ENCODE measurements at regions not wholly inside any gene's neighbourhood (a gene's known extent, or its start where the extent isn't known, plus 50 kb on each side); places are given as distances from the start of the nearest gene placed in this dataset.
"Not testable (repeated sequence)": the region's sequence is repeated elsewhere in the genome, so short reads cannot be mapped to it uniquely, and the experiment has no call there.

GRCh38 chr9:105006514-105006913 is 78.6 kb upstream of the ABCA1 start:
- no peaks in the 10 kb centered on the region for H4K20me1 ChIP-seq (ENCODE audit: insufficient read depth, poor library complexity, severe bottlenecking)
- H3K27me3 ChIP-seq: no peaks in the 10 kb centered on the region
- 89% methylated on average over 2 of the region's 2 CpGs for WGBS (ENCODE audit: low lambda C conversion rate, missing lambda C conversion rate)
- DNase-seq (ENCODE audit: low spot score): no peak
- no peaks in the 10 kb centered on the region for H3K9me2 ChIP-seq (replicated peaks; ENCODE audit: insufficient read depth)
- no peaks in the 10 kb centered on the region for H3K9me3 ChIP-seq (ENCODE audit: low read depth)
- H2AFZ ChIP-seq: no peak overlapping the region
- no peak for TF ChIP-seq EZH2 (IDR thresholded peaks at IDR 0.05; ENCODE audit: borderline replicate concordance)
- no peak for TF ChIP-seq CTCF (IDR thresholded peaks at IDR 0.05; ENCODE audit: poor library complexity)
- no peak overlapping the region for H3K4me3 ChIP-seq
- peaks cover 5% of the 10 kb centered on the region for H3K4me1 ChIP-seq (ENCODE audit: insufficient read depth)
- H3K36me3 ChIP-seq (replicated peaks; ENCODE audit: insufficient read depth, low read depth): no peaks in the 10 kb centered on the region
- no peak overlapping the region for H3K27ac ChIP-seq
- H3K79me2 ChIP-seq: no peaks in the 10 kb centered on the region
- H3K4me2 ChIP-seq: no peak overlapping the region

- Histone ChIP-seq H3K9me3 (ENCODE audit: low read depth) (no peaks in the 10 kb centered on the region), H3K4me2 (no peak overlapping the region), H3K79me2 (no peaks in the 10 kb centered on the region), H2AFZ (no peak overlapping the region), H3K27ac (no peak overlapping the region), H3K4me3 (no peak overlapping the region), H3K27me3 (no peaks in the 10 kb centered on the region), H3K4me1 (ENCODE audit: insufficient read depth) (peaks cover 5% of the 10 kb centered on the region), H3K36me3 (replicated peaks; ENCODE audit: insufficient read depth, low read depth) (no peaks in the 10 kb centered on the region), H4K20me1 (ENCODE audit: insufficient read depth, poor library complexity, severe bottlenecking) (no peaks in the 10 kb centered on the region), H3K9me2 (replicated peaks; ENCODE audit: insufficient read depth) (no peaks in the 10 kb centered on the region)
- WGBS (ENCODE audit: low lambda C conversion rate, missing lambda C conversion rate): 44% methylated on average over 2 of the region's 2 CpGs
- TF ChIP-seq EZH2 (IDR thresholded peaks at IDR 0.05; ENCODE audit: borderline replicate concordance) (no peak), EZH2phosphoT487 (IDR thresholded peaks at IDR 0.05; ENCODE audit: low read depth, severe bottlenecking, unreplicated experiment) (no peak), CTCF (IDR thresholded peaks at IDR 0.05; ENCODE audit: poor library complexity) (no peak)
- DNase-seq (ENCODE audit: low spot score): peak; percentile 21
Measured at GRCh38 chr9:105007143-105007542, 79.2 kb upstream of the ABCA1 start.

- not testable (repeated sequence) for H2AFZ ChIP-seq; H4K20me1 ChIP-seq (ENCODE audit: insufficient read depth, poor library complexity, severe bottlenecking); H3K4me3 ChIP-seq; H3K36me3 ChIP-seq (replicated peaks; ENCODE audit: insufficient read depth, low read depth); H3K4me1 ChIP-seq (ENCODE audit: insufficient read depth); H3K9me3 ChIP-seq (ENCODE audit: low read depth); H3K4me2 ChIP-seq; DNase-seq (ENCODE audit: low spot score); H3K79me2 ChIP-seq; H3K27ac ChIP-seq; H3K9me2 ChIP-seq (replicated peaks; ENCODE audit: insufficient read depth); H3K27me3 ChIP-seq
- 92% methylated on average over 3 of the region's 3 CpGs for WGBS (ENCODE audit: low lambda C conversion rate, missing lambda C conversion rate)
Measured at GRCh38 chr9:105010089-105010488, 82.1 kb upstream of the ABCA1 start.

- Histone ChIP-seq H3K4me3 (no peak overlapping the region), H3K27ac (no peak overlapping the region), H2AFZ (no peak overlapping the region), H4K20me1 (ENCODE audit: insufficient read depth, poor library complexity, severe bottlenecking) (no peaks in the 10 kb centered on the region), H3K36me3 (replicated peaks; ENCODE audit: insufficient read depth, low read depth) (no peaks in the 10 kb centered on the region), H3K4me1 (ENCODE audit: insufficient read depth) (no peaks in the 10 kb centered on the region), H3K79me2 (no peaks in the 10 kb centered on the region), H3K27me3 (no peaks in the 10 kb centered on the region), H3K9me3 (ENCODE audit: low read depth) (no peaks in the 10 kb centered on the region), H3K9me2 (replicated peaks; ENCODE audit: insufficient read depth) (no peaks in the 10 kb centered on the region), H3K4me2 (no peak overlapping the region)
- no peak for DNase-seq (ENCODE audit: low spot score)
- no peak for TF ChIP-seq CTCF (IDR thresholded peaks at IDR 0.05; ENCODE audit: poor library complexity)
- no peak for TF ChIP-seq EZH2 (IDR thresholded peaks at IDR 0.05; ENCODE audit: borderline replicate concordance)
- TF ChIP-seq EZH2phosphoT487 (IDR thresholded peaks at IDR 0.05; ENCODE audit: low read depth, severe bottlenecking, unreplicated experiment): no peak
- 93% methylated on average over 3 of the region's 3 CpGs for whole genome bisulfite sequencing (ENCODE audit: low lambda C conversion rate, missing lambda C conversion rate)
Measured at GRCh38 chr9:105021917-105022316, 94.0 kb upstream of the ABCA1 start.

- not testable (repeated sequence) for H3K4me1 ChIP-seq (ENCODE audit: insufficient read depth); H4K20me1 ChIP-seq (ENCODE audit: insufficient read depth, poor library complexity, severe bottlenecking); H3K9me2 ChIP-seq (replicated peaks; ENCODE audit: insufficient read depth); H3K36me3 ChIP-seq (replicated peaks; ENCODE audit: insufficient read depth, low read depth); DNase-seq (ENCODE audit: low spot score); H3K9me3 ChIP-seq (ENCODE audit: low read depth); H3K4me3 ChIP-seq; H3K4me2 ChIP-seq; H3K79me2 ChIP-seq; H3K27me3 ChIP-seq; H2AFZ ChIP-seq; H3K27ac ChIP-seq
- WGBS (ENCODE audit: low lambda C conversion rate, missing lambda C conversion rate): 98% methylated on average over 5 of the region's 5 CpGs
Measured at GRCh38 chr9:105022545-105022944, 94.6 kb upstream of the ABCA1 start.
